ENCODE measurements at regions not wholly inside any gene's neighbourhood (a gene's known extent, or its start where the extent isn't known, plus 50 kb on each side); places are given as distances from the start of the nearest gene placed in this dataset.

DNA sequence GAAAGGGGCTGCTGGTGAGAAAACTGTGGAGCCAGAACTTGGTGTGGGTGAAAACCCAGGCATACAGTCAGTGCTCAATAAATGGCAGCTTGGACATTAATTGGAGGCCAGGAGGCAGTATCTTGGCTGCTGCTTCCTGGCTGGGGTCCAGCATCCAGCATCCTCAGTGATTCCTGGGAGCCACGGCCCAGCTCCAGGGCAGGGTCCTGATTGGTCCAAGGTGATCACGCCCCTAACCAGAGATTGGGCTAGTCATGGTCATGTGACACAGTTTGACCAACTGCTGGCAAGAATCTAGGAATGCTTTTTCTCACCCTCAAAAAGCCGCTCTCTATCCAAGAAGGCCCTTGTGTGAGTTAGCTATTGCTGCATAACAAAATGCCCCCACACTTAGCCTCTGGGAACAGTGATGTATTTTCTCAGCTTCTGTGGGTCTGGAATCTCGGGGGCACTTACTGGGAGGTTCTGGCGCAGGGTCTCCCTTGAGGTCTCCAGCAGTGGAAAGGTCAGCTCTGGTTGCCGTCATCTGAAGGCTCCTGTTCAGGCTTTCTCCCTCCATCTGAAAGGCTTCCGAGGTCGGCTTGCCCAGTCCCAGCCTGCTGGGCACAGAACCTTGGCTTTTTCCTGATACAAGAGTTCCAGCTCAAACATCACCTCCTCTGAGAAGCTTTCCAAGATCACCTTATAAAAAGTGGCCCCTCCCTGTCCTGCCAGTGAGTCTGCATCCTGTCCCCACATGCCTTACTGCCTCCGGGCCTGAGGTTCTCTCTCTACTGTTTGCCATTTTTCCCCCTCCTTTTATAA, 119.2 kb upstream of the NCOR2 start:
- DNase-seq: no peak

GRCh38 chr12:124685689-124686369, 118.4 kb upstream of the NCOR2 start:
- no peak for DNase-seq

GRCh38 chr12:124684971-124685688, 117.7 kb upstream of the NCOR2 start:
- no peak for DNase-seq

DNA sequence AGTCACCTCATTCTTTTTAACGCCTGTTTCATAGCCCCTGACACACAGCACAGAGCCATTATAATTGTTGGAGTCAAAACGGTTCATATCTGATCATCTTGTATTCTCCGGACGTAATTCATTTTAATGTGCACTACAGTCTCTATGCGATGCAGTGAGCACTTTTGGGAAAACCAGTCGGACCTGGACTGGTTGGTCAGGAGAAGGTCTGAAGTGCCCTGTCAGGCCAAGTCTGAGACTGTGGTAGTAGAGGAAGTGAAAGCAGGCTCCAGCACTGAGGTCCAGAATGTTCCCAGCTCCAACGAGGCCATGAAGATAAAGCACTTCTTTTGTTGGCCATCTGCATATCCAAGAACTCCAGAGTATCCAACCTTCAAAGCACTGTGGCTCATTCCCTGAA, 117.1 kb upstream of the NCOR2 start:
- no peak for DNase-seq

- DNase-seq: no peak
Observed at GRCh38 chr12:124683152-124684124, 116.0 kb upstream of the NCOR2 start.

- DNase-seq: no peak
Observed at GRCh38 chr12:124682425-124683151, 115.2 kb upstream of the NCOR2 start.

GRCh38 chr12:124681779-124682391, 114.5 kb upstream of the NCOR2 start:
- DNase-seq: no peak

- no peak for DNase-seq
Observed at GRCh38 chr12:124680863-124681778, 113.7 kb upstream of the NCOR2 start.

GRCh38 chr12:124679533-124680371, 112.3 kb upstream of the NCOR2 start:
- no peak for DNase-seq

GRCh38 chr12:124679047-124679446, 111.6 kb upstream of the NCOR2 start:
- DNase-seq: no peak

DNA sequence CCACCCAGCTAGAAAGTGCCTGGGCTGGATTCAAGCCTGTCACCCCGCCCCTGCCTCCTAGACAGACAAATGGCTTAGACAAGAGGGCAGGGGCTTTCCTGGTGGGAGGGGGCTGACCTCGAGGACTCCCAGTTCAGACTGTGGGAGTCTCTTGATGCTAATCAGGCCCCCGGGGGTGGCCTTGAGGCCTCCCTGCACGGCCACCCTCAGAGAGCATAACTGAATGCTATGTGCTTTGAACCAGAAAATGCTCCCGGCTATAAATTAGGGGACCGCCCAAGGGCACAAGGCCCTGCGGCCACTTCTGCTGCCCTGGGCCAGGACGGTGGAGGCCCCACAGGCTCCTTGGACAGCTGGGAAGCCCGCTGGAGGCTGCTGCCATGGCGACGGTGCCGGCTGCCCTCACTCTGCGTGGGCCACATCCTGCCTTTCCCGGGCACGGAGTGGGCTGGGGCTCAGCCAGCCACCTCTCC, 111.0 kb upstream of the NCOR2 start:
- no peak for DNase-seq

DNA sequence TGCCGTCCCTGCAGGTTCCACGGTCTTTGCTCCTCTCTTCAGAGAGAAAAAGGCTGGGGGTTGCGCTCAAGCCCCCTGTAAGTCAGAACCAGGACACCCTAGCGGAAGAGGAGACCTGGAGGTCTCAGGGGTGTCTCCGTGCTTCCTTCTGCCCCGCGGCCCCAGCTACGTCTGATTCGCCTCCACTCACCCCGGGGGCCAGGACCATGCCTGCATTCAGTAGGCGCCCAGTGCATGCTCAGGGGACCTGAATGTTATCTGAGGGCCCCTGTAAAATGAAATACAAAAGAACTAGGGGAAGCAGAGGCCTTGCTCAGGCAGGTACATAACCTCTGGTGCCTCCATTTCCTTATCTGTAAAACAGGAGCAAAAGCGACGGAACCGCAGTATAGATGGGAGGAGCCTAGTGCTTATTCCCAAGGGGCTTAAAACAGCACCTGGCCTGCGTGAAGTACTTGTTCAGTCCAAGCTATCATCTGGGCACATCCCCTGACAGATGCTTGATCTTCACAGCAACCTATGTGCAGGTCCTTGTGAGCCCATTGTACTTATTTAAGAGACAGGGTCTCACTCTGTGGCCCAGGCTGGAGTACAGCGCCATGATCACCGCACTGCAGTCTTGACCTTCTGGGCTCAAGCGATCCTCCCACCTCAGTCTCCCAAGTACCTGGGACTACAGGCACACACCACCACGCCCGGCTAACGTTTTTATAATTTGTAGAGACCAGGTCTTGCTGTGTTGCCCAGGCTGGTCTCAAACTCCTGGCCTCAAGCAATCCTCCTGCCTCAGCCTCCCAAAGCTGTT, 110.3 kb upstream of the NCOR2 start:
- no peak for DNase-seq

- no peak for DNase-seq
Observed at GRCh38 chr12:124676714-124677462, 109.5 kb upstream of the NCOR2 start.

GRCh38 chr12:124675881-124676713, 108.7 kb upstream of the NCOR2 start:
- DNase-seq: no peak

DNA sequence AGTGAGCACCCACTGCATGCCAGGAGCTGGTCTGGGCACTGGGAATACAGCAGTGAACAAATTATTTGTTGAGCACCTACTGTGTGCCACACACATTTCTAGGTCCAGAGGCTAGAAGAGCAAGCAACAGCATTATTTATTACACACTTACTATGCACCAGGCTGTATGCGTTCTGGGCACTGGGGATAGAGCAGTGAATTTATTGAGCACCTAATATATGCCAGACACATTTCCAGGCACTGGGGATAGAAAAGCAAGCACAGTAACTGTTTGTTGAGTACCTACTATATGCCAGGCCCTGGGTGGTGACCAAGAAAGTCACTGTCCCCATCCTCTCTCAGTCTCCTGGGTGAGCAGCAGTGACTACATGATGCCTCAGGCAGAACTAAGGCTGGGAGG, 107.5 kb upstream of the NCOR2 start:
- DNase-seq: no peak

DNA sequence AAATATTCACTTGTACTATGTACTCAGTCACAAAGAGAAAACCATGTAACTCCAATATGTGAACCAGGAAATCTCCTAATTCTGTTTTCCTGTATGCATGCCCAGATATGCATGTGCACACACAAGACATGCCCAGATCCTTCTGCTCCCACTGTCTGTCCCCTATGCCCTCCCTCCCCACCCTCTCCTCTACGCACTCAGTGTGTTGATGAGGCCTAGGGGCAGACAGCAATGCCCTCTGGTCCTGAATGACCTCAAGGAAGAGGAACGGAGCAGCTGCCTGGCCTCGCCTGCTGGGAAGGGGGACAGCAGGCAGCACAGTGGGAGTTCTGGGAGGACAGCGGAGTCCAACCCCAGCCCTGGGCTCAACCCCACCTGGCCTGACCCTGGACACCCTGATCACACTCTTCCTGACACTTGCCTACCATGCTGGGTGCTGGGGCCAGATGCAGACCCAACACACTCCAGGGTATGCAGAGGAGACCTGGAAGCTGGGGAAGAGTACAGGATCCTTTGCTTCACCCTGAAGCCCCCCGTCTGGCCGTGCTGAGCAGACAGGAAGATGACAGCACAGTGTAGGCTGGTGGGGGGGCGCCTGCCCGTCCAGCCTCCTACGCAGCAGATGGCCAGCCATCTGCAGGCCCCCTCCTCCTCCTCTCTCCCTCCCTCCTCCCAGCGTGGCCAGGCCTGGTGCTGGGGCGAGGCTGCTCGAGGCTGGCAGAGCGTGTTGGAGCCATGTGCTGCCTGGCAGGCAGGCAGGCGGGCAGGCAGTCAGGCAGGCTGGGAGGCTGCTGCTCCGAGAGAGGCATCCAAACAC, 106.6 kb upstream of the NCOR2 start:
- DNase-seq: no peak
